Motor neuron (in vitro differentiated cells): ENCODE measurements at regions not wholly inside any gene's neighbourhood (a gene's known extent, or its start where the extent isn't known, plus 50 kb on each side); places are given as distances from the start of the nearest gene placed in this dataset.

Experiments
- ATAC-seq, 8 experiments: fragments of 200-7000 bp; cut with Tn5 transposase; replicated peaks in 6 of 8; 2 replicates each; pipeline ENCODE4 v1.8.0; 2021; ENCODE audit warnings: mild to moderate bottlenecking in 8 of 8, moderate library complexity in 8 of 8
- H3K27ac ChIP-seq, 2 donors: fragments of 250-450 bp; sonication (Bioruptor Pico); 2 replicates each; pipeline ENCODE4 v1.9.0; 2021; ENCODE audit warnings: antibody characterized with exemption in 2 of 2, mild to moderate bottlenecking in 2 of 2, moderate library complexity in 1 of 2
- H3K4me1 ChIP-seq, 2 donors: fragments of 250-450 bp; sonication (Bioruptor Pico); replicated peaks in 1 of 2; 2 replicates each; pipeline ENCODE4 v1.6.1; 2021; ENCODE audit warnings: antibody characterized with exemption in 2 of 2, mild to moderate bottlenecking in 2 of 2, moderate library complexity in 1 of 2
- H3K4me3 ChIP-seq, 5 donors: fragments of 250-450 bp; sonication (Bioruptor Pico); 2 replicates each; pipeline ENCODE4 v1.9.0; 2021; ENCODE audit warnings: antibody characterized with exemption in 5 of 5, mild to moderate bottlenecking in 5 of 5, moderate library complexity in 4 of 5
- WGBS, 10 experiments: fragments of 450-650 bp; shearing (Covaris generic); methylation state at CpG; one replicate each; pipeline ENCODE4 v1.0.0; 2022; 5-methylcytosine and 5-hydroxymethylcytosine counted together
- in situ Hi-C, 9 experiments: fragments of 400-800 bp; cut with MboI; loops; one replicate each; pipeline ENCODE4 v1.15.0; 2021; ENCODE audit warnings: low sequenced_read_pairs in 9 of 9, low pct_unique_long_range_greater_than_20kb in 2 of 9; ENCODE audit not compliant: unreplicated experiment in 9 of 9

DNA sequence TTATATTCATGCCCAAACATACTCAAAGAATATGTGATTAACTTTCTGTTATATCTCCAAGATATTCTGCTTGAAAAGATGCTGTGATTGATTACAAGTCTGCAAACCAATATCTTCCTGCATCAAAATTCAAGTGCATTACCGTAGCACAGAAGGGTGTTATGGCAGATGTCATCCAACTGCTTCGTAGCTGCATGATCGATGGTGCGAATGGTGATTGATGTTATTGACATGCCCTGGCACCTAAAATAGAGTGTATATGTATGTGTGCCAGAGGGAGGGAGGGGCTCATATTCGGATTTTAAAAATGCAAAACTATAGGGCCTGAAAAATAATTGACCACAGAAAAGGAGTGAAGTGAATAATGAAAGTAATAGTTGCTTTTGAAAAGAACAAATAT lies 882.1 kb upstream of the NUDT12 start:
- no peak overlapping the region for H3K27ac ChIP-seq
- no peak overlapping the region for H3K4me3 ChIP-seq
- WGBS, 10 experiments = 18 to 100% (median 74%) methylated on average over 2 to 5 of the region's 5 CpGs
- no peak for ATAC-seq
- no peaks in the 10 kb centered on the region for H3K4me1 ChIP-seq
- in situ Hi-C loops = no loop called here

- Histone ChIP-seq H3K27ac (no peak overlapping the region), H3K4me3 (no peak overlapping the region), H3K4me1 (no peaks in the 10 kb centered on the region)
- WGBS, 10 experiments = 40 to 100% (median 93%) methylated on average over 1 to 19 of the region's 19 CpGs
- ATAC-seq = no peak
- in situ Hi-C loops = no loop called here
Measured at GRCh38 chr5:104443706-104444105, 881.1 kb upstream of the NUDT12 start.

DNA sequence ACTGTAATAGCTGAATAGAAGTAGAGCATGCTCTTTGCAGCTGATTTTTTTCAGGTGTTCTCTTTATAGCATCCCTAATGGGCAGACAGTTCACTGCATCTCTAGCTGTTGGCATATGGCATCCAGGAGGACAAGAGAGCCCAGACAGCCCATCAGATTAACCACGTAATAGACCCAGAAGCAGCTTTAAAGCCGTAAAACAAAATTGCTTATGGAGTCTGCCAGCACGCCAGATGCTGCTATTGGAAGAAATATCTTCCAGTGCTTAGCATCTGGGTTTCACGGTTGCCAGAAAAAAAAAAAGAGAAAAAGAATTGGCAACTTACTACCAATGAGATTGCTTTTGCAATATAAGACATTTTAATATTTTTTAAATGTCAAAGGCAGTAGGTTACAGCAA lies 869.4 kb upstream of the NUDT12 start:
- H3K4me3 ChIP-seq = no peak overlapping the region
- ATAC-seq = peak in 1 of 8 experiments; percentile 13
- H3K4me1 ChIP-seq = peaks cover 0 to 2% of the 10 kb centered on the region in 2 donors
- in situ Hi-C loops = no loop called here
- no peak overlapping the region for H3K27ac ChIP-seq
- 5 to 74% (median 43%) methylated on average over 1 to 4 of the region's 4 CpGs; no CpG with 5 or more reads in 3 of the 10 experiments for WGBS, 10 experiments

GRCh38 chr5:104431002-104431620 lies 868.5 kb upstream of the NUDT12 start:
- in situ Hi-C loops = no loop called here
- Histone ChIP-seq H3K27ac (no peak overlapping the region), H3K4me3 (no peak overlapping the region), H3K4me1 (peaks cover 0 to 2% of the 10 kb centered on the region in 2 donors)
- ATAC-seq = no peak
- 10 to 100% (median 81%) methylated on average over 1 to 4 of the region's 4 CpGs for WGBS, 10 experiments

DNA sequence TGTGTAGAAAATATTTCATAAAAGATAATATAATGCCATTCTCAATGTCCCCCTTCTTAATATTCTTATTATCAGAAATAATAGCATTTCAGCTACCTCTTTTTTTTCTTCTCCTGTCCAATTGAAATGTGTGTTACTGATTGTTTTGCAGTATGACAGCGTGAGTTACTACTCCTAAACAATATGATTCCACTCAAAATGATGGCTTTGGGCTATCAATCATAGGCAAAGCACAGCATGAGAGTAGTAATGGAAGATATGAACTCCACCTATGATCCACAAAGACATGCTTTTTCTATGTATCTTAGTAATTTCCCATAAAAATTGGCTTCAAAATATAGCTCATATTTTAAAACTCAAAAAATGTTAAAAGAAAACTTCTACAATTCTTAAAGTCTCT lies 867.3 kb upstream of the NUDT12 start:
- WGBS, 10 experiments = 14 to 100% (median 84%) methylated on average over 1 of the region's 1 CpG; no CpG with 5 or more reads in 4 of the 10 experiments
- in situ Hi-C loops = no loop called here

GRCh38 chr5:104421431-104421830 lies 858.8 kb upstream of the NUDT12 start:
- ATAC-seq = no peak
- 0 to 100% (median 86%) methylated on average over 1 to 4 of the region's 4 CpGs; no CpG with 5 or more reads in 2 of the 10 experiments for WGBS, 10 experiments
- in situ Hi-C loops = no loop called here
- Histone ChIP-seq H3K4me1 (no peaks in the 10 kb centered on the region), H3K4me3 (no peak overlapping the region), H3K27ac (no peak overlapping the region)

More for the DNA sequence above, 867.3 kb upstream of the NUDT12 start:
- H3K4me3 ChIP-seq = no peak overlapping the region
- H3K4me1 ChIP-seq = peaks cover 0 to 2% of the 10 kb centered on the region in 2 donors
- no peak overlapping the region for H3K27ac ChIP-seq
- ATAC-seq = no peak

DNA sequence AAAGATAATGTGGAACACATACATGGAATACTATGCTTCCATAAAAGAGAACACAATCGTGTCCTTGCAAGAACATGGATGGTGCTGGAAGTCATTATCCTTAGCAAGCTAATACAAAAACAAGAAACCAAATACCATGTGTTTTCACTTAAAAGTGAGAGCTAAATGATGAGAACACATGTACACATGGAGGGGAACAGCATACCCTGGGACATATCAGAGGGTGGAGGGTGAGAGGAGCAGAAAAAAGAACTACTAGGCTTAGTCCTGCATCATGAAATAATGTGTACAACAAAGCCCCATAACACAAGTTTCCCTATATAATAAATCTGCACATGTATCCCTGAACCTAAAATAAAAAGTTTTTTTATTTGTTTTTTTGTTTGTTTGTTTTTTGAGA lies 855.5 kb upstream of the NUDT12 start:
- no peak overlapping the region for H3K4me3 ChIP-seq
- H3K4me1 ChIP-seq = no peaks in the 10 kb centered on the region
- H3K27ac ChIP-seq = no peak overlapping the region
- ATAC-seq = no peak
- WGBS, 10 experiments = 0 to 100% (median 40%) methylated on average over 1 of the region's 1 CpG; no CpG with 5 or more reads in 3 of the 10 experiments
- in situ Hi-C loops = no loop called here

DNA sequence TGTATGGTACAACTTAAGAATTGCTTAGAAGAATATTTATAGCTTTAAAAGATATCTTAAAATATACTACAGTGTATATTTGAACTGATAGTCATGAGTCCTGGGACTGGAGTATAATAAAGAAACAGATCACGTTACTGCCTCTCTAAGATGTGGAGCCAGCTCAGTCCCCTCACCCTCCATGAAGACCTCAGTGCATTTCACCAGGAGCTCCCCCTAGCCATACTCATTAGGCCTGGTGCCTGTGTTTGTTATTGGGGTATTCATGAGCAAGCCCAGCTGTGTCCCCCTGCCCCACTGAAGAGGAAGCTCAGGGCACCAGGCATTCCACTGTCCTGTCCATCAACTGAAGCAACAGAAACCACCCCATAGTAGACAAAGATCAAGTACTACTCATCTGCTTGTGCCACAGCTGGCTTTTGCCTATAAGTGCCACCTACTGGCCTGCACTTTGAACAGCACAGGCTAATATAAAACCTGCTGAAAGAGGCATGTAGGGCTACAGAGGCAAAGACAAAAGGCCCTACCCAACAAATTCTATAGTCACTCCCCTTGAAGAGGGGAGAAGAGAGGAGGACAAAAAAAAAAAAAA lies 850.2 kb upstream of the NUDT12 start:
- ATAC-seq = peak in 4 of 8 experiments; percentile 41 to 86 (median 64)
- in situ Hi-C loops = no loop called here
- 14 to 83% (median 67%) methylated on average over 1 of the region's 1 CpG; no CpG with 5 or more reads in 5 of the 10 experiments for WGBS, 10 experiments

GRCh38 chr5:104400941-104401340 lies 838.4 kb upstream of the NUDT12 start:
- Histone ChIP-seq H3K4me3 (no peak overlapping the region), H3K4me1 (no peaks in the 10 kb centered on the region), H3K27ac (no peak overlapping the region)
- in situ Hi-C loops = no loop called here
- no peak for ATAC-seq
- WGBS, 10 experiments = 24 to 95% (median 64%) methylated on average over 1 to 3 of the region's 3 CpGs; no CpG with 5 or more reads in 2 of the 10 experiments

More for the DNA sequence above, 850.2 kb upstream of the NUDT12 start:
- H3K4me1 ChIP-seq = no peaks in the 10 kb centered on the region
- H3K4me3 ChIP-seq = no peak overlapping the region
- no peak overlapping the region for H3K27ac ChIP-seq

GRCh38 chr5:104385906-104386305 lies 823.3 kb upstream of the NUDT12 start:
- WGBS, 10 experiments = 11 to 100% (median 75%) methylated on average over 1 to 3 of the region's 3 CpGs

GRCh38 chr5:104375345-104375744 lies 812.8 kb upstream of the NUDT12 start:
- WGBS, 10 experiments = 0 to 77% (median 17%) methylated on average over 1 of the region's 1 CpG; no CpG with 5 or more reads in 1 of the 10 experiments
- in situ Hi-C loops = no loop called here
- Histone ChIP-seq H3K4me1 (no peaks in the 10 kb centered on the region), H3K27ac (no peak overlapping the region), H3K4me3 (no peak overlapping the region)
- no peak for ATAC-seq

More at GRCh38 chr5:104385906-104386305, 823.3 kb upstream of the NUDT12 start:
- H3K4me1 ChIP-seq = no peaks in the 10 kb centered on the region
- no peak overlapping the region for H3K4me3 ChIP-seq
- no peak for ATAC-seq
- H3K27ac ChIP-seq = no peak overlapping the region
- in situ Hi-C loops = no loop called here

DNA sequence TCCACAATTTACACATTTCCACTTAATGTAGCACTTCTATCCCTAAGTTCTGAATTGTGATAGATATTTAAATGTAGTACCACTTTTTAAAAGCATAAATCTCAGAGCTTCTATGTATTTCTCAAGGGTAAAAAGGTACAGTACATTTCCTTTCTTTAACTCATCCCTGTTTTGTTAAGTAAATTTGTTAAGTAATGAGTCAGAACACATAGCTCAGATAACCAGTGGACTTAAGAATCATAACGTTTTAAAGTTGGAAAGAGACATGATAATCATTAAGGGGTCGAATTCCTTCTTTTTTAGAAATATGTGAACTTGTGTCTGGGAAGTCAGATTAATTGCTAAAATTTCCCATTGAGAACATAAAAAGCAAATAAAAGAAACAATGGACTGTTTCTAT lies 810.2 kb upstream of the NUDT12 start:
- in situ Hi-C loops = no loop called here
- Histone ChIP-seq H3K4me3 (no peak overlapping the region), H3K27ac (no peak overlapping the region), H3K4me1 (no peaks in the 10 kb centered on the region)
- WGBS, 10 experiments = 0 to 85% (median 66%) methylated on average over 1 to 2 of the region's 2 CpGs; no CpG with 5 or more reads in 1 of the 10 experiments
- no peak for ATAC-seq

DNA sequence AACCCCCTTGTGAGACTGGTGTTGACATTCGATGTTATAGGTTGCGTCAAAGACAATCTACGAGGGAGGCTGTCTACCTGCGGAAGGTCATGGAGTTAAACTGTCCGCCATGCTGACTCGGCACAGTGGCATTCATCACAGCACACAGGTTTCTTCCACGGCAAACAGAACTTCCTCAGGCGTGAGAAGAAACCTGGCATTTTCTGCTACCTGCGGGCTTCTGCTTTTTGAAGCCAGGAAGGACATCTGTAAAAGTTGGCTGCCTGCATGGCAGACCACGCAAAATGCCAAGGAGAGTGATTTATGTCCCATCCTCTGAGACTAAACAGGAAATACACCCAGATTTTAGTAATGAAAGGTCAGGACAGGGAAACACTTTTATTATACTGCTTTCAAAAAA lies 809.8 kb upstream of the NUDT12 start:
- ATAC-seq = no peak
- 20 to 100% (median 87%) methylated on average over 1 to 7 of the region's 10 CpGs; no CpG with 5 or more reads in 2 of the 10 experiments for WGBS, 10 experiments
- in situ Hi-C loops = no loop called here
- Histone ChIP-seq H3K4me3 (no peak overlapping the region), H3K4me1 (no peaks in the 10 kb centered on the region), H3K27ac (no peak overlapping the region)

GRCh38 chr5:104370523-104370922 lies 807.9 kb upstream of the NUDT12 start:
- in situ Hi-C loops = no loop called here
- no peak for ATAC-seq
- H3K4me1 ChIP-seq = no peaks in the 10 kb centered on the region
- no peak overlapping the region for H3K4me3 ChIP-seq
- no peak overlapping the region for H3K27ac ChIP-seq
- 0 to 100% (median 50%) methylated on average over 1 of the region's 1 CpG; no CpG with 5 or more reads in 3 of the 10 experiments for WGBS, 10 experiments
